VCaP (cell line): ENCODE measurements at regions not wholly inside any gene's neighbourhood (a gene's known extent, or its start where the extent isn't known, plus 50 kb on each side); places are given as distances from the start of the nearest gene placed in this dataset.

Source experiments
- H3K27ac ChIP-seq: fragments of 450-650 bp; 2 replicates; pipeline ENCODE4 v1.5.1; 2017
- TF ChIP-seq, protein P1 (sequence below): fragments of 450-650 bp; conservative IDR thresholded peaks from 2 replicates; pipeline ENCODE4 v1.5.1; 2017; ENCODE audit warnings: mild to moderate bottlenecking, moderate library complexity

DNA sequence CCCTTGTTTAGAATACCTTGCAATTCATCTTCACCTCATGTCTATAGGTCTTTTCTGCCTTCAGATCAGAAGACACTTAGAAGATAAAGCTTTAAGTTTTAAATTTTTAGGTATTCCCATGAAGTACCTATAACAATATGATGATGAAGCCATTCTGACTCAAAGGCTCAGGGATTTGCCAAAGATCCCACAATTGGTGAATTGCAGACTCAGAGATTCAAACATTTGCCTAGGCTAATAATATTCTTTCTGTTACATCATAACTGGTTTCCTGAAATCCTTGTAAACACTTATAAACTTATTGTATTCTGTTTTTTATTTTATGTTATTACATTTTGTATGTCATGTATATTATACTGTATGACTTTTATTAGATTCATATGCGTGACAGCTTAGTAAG is 62.8 kb upstream of the ZFAND5 start:
- TF ChIP-seq, protein P1, sequence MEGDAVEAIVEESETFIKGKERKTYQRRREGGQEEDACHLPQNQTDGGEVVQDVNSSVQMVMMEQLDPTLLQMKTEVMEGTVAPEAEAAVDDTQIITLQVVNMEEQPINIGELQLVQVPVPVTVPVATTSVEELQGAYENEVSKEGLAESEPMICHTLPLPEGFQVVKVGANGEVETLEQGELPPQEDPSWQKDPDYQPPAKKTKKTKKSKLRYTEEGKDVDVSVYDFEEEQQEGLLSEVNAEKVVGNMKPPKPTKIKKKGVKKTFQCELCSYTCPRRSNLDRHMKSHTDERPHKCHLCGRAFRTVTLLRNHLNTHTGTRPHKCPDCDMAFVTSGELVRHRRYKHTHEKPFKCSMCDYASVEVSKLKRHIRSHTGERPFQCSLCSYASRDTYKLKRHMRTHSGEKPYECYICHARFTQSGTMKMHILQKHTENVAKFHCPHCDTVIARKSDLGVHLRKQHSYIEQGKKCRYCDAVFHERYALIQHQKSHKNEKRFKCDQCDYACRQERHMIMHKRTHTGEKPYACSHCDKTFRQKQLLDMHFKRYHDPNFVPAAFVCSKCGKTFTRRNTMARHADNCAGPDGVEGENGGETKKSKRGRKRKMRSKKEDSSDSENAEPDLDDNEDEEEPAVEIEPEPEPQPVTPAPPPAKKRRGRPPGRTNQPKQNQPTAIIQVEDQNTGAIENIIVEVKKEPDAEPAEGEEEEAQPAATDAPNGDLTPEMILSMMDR: no peak
- no peak overlapping the region for H3K27ac ChIP-seq

DNA sequence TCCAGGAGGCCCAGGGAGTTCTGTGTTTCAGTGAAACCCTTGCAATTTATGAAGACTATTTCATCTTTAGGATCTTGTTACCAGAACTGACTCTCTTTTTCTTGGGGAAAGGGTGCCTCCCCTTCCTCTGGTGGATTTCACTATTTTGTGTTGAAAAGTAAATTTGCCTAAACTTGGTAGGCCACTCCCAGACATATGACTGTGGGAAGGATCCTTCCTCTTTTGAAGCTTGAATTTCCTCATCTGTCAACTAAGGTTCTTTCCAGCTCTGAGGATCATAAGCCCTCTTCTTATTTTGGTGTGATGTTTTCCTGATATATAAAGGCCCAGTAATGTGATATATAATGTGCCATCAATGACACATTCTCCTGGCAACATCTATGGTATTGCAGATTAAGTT is 59.1 kb upstream of the ZFAND5 start:
- TF ChIP-seq, protein P1: no peak
- no peak overlapping the region for H3K27ac ChIP-seq

DNA sequence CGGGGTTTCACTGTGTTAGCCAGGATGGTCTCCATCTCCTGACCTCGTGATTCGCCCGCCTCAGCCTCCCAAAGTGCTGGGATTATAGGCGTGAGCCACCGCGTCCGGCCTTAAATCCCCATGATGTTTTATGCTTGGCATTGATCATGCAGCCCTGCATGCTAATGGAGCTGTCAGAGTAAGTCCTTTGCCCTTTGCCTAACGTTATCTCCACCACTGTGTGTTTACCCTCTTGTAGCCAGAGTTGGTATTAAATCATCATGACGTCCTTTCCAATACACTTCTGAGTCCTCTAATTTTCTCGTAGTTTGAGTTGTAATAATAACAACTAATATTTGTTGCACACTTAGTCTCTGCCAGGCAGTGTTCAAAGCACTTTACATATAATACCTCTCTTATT is 57.2 kb upstream of the ZFAND5 start:
- TF ChIP-seq, protein P1: no peak
- H3K27ac ChIP-seq: no peak overlapping the region

DNA sequence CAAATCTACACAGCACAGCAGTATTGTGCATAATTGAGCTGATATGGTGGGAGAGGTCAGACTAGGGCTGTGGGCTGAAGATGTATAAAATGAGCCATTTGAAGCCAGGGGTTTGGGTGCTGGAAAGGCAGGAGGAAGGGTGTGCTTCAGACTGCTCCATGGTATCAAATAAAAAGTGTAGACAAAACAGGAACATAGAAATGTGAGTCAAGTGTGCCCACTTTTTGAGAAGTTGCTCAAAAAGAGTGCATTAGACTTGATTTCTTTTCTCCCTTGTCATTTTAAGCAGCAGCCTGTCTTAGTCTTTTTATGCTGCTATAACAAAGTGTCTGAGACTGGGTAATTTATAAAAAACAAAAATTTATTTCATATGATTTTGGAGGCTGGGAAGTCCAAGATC is 55.8 kb upstream of the ZFAND5 start:
- H3K27ac ChIP-seq: no peak overlapping the region
- TF ChIP-seq, protein P1: no peak

DNA sequence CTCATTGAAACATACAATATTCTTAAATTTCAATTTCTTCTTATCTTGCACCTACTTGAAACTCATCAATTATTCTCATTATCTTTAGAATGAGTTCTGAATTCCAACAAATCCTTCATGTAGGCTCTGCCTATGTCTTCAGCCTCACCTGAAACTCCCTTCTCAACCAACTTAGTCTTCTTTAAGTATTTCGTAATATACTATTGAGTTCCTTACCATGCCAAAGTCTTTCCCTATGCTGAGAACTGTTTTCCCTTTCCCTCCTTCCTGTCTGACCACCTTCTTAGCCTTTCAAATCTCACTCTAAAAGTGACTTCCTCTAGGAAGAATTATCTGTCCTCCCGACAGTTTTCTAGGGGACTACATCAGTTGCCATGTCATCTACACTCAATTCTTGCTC is 50.9 kb upstream of the ZFAND5 start:
- no peak overlapping the region for H3K27ac ChIP-seq

DNA sequence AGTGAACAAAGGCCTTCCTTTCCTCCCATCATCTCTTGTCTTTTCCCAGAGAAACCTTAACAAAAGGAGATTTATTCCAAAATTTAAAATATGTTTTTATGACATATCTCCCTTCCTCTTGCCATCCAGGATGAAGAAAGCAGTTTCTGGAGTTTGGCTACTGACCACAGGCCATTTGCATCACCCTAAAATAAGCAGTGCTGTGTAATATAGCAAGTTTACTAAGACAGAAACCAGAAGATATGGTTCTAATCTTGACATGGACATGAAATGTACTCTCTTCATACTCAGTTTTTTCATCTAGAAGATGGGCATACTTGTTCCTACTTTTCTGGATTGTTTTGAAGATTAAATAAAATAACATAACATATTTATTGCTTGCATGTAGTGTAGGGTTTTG is 50.2 kb upstream of the ZFAND5 start:
- TF ChIP-seq, protein P1: no peak
- H3K27ac ChIP-seq: no peak overlapping the region

More for the DNA sequence above, 50.9 kb upstream of the ZFAND5 start:
- TF ChIP-seq, protein P1: no peak
